ENCODE measurements at regions not wholly inside any gene's neighbourhood (a gene's known extent, or its start where the extent isn't known, plus 50 kb on each side); places are given as distances from the start of the nearest gene placed in this dataset.

- TF ChIP-seq CTCF (IDR thresholded peaks at IDR 0.05) (no peak), TCF7L2 (IDR thresholded peaks at IDR 0.05; ENCODE audit: low read depth, low read length) (no peak), POLR2AphosphoS5 (IDR thresholded peaks at IDR 0.05; ENCODE audit: low read depth, low read length) (no peak), REST (IDR thresholded peaks at IDR 0.05; ENCODE audit: insufficient read depth in 1 of 2, low read depth in 2 of 2, low read length in 1 of 2) (no peak), SIN3A (IDR thresholded peaks at IDR 0.05; ENCODE audit: borderline replicate concordance, insufficient read depth, low read depth, low read length) (no peak)
These were observed 220.4 kb downstream of the RHOU start for GRCh38 chr1:228955691-228956090.

All from Panc1 (cell line).